SK-N-SH (cell line): ENCODE measurements at regions not wholly inside any gene's neighbourhood (a gene's known extent, or its start where the extent isn't known, plus 50 kb on each side); places are given as distances from the start of the nearest gene placed in this dataset.

Experiments
- CTCF ChIA-PET: fragments of 300-600, 350-600 bp; formaldehyde crosslinking; extraction: SDS; loops from one replicate; lab custom pipeline; 2021; lab: Yijun Ruan, JAX
- POLR2A ChIA-PET: fragments of 350-600 bp; sonication (Branson Sonifier 250); formaldehyde crosslinking; extraction: SDS; loops from one replicate; lab custom pipeline; 2020; ENCODE audit warnings: antibody characterized with exemption, inconsistent platforms; lab: Yijun Ruan, JAX
- DNase-seq: peaks from one replicate; pipeline ENCODE4 v3.0.0; 2012
- H2AFZ ChIP-seq: fragments of 200-600 bp; sonication (generic); 2 replicates; pipeline ENCODE4 v1.8.1; 2016; ENCODE audit warnings: antibody characterized with exemption, mild to moderate bottlenecking, low read depth
- H3F3A ChIP-seq: fragments of 200-600 bp; sonication (generic); replicated peaks from 2 replicates; pipeline ENCODE3; 2016; ENCODE audit warnings: antibody characterized with exemption, mild to moderate bottlenecking; ENCODE audit not compliant: insufficient read depth
- H3K27ac ChIP-seq, 2 experiments: fragments of 200-500 bp in 1 of 2; fragments of 200-600 bp in 1 of 2; sonication (Bioruptor generic) in 1 of 2; sonication (generic), shearing (Covaris generic) in 1 of 2; 2 replicates each; pipeline versions ENCODE4 v1.5.1 to v1.6.1; 2014 to 2016; ENCODE audit warnings: low read depth in 2 of 2, inconsistent platforms in 1 of 2, low read length in 1 of 2, mild to moderate bottlenecking in 1 of 2, mixed read lengths in 1 of 2
- H3K27me3 ChIP-seq: fragments of 200-600 bp; sonication (generic), shearing (Covaris generic); 2 replicates; pipeline ENCODE4 v1.6.1; 2016; ENCODE audit warnings: mixed run types; ENCODE audit not compliant: insufficient read depth
- H3K36me3 ChIP-seq, 2 experiments: fragments of 200-500 bp in 1 of 2; fragments of 200-600 bp in 1 of 2; sonication (Bioruptor generic) in 1 of 2; sonication (generic) in 1 of 2; replicated peaks in 1 of 2; 2 replicates each; pipeline versions ENCODE3 to v1.5.1; 2014 to 2016; ENCODE audit warnings: low read length in 1 of 2, mild to moderate bottlenecking in 1 of 2; ENCODE audit not compliant: insufficient read depth in 2 of 2, control insufficient read depth in 1 of 2
- H3K4me1 ChIP-seq, 2 experiments: fragments of 200-500 bp in 1 of 2; fragments of 200-600 bp in 1 of 2; sonication (Bioruptor generic) in 1 of 2; sonication (generic), shearing (Covaris generic) in 1 of 2; 2 replicates each; pipeline versions ENCODE4 v1.5.1 to v1.6.1; 2014 to 2016; ENCODE audit warnings: low read depth in 1 of 2, low read length in 1 of 2, mixed run types in 1 of 2; ENCODE audit not compliant: insufficient read depth in 2 of 2, control insufficient read depth in 1 of 2
- H3K4me2 ChIP-seq: fragments of 200-600 bp; sonication (generic), shearing (Covaris generic); 2 replicates; pipeline ENCODE4 v1.6.1; 2017; ENCODE audit warnings: mixed run types
- H3K4me3 ChIP-seq, 2 experiments: fragments of 200-500 bp in 1 of 2; fragments of 200-600 bp in 1 of 2; sonication (Bioruptor generic) in 1 of 2; sonication (generic), shearing (Covaris generic) in 1 of 2; 2 replicates each; pipeline versions ENCODE4 v1.5.1 to v1.8.1; 2014 to 2016; ENCODE audit warnings: low read depth in 2 of 2, inconsistent platforms in 1 of 2, low read length in 1 of 2, mild to moderate bottlenecking in 1 of 2, mixed read lengths in 1 of 2, moderate library complexity in 1 of 2
- H3K79me2 ChIP-seq: fragments of 200-600 bp; sonication (generic); 2 replicates; pipeline ENCODE4 v1.8.1; 2017; ENCODE audit warnings: mild to moderate bottlenecking; ENCODE audit not compliant: insufficient read depth
- H3K9ac ChIP-seq: fragments of 200-600 bp; sonication (generic); 2 replicates; pipeline ENCODE4 v1.6.1; 2017; ENCODE audit warnings: mixed run types
- H3K9me2 ChIP-seq: fragments of 200-600 bp; sonication (generic); 2 replicates; pipeline ENCODE4 v1.6.1; 2017; ENCODE audit warnings: mixed run types
- H3K9me3 ChIP-seq: fragments of 200-600 bp; sonication (generic); 2 replicates; pipeline ENCODE4 v1.6.1; 2017; ENCODE audit warnings: mixed run types, mild to moderate bottlenecking, moderate library complexity
- H4K20me1 ChIP-seq: fragments of 200-600 bp; sonication (generic); 2 replicates; pipeline ENCODE4 v1.6.1; 2017; ENCODE audit warnings: mild to moderate bottlenecking, mixed run types; ENCODE audit not compliant: insufficient read depth
- ELF1 ChIP-seq: IDR thresholded peaks from 2 replicates; pipeline ENCODE4 v1.4.0; 2012
- EZH2phosphoT487 ChIP-seq: fragments of 200-600 bp; sonication (generic); IDR thresholded peaks from 2 replicates; pipeline ENCODE4 v1.6.1; 2017; ENCODE audit warnings: low read depth, mixed run types, mild to moderate bottlenecking, antibody characterized with exemption, moderate library complexity, borderline replicate concordance
- FOXJ3 ChIP-seq: sonication (generic); formaldehyde crosslinking; IDR thresholded peaks from 2 replicates; pipeline ENCODE4 v1.5.1; 2020; ENCODE audit warnings: mild to moderate bottlenecking, missing genetic modification reagents
- FOXM1 ChIP-seq: IDR thresholded peaks from 2 replicates; pipeline ENCODE4 v1.4.0; 2012; ENCODE audit warnings: low read depth, mild to moderate bottlenecking
- IRF3 ChIP-seq: fragments of 150-350 bp; IDR thresholded peaks from 2 replicates; pipeline ENCODE4 v1.6.1; 2016; ENCODE audit warnings: mild to moderate bottlenecking, low read depth, low read length
- JUND ChIP-seq: IDR thresholded peaks from 2 replicates; pipeline ENCODE4 v1.4.0; 2012
- MEF2A ChIP-seq: IDR thresholded peaks from 2 replicates; pipeline ENCODE4 v1.4.0; 2012; ENCODE audit warnings: low read depth, borderline replicate concordance
- MXI1 ChIP-seq: IDR thresholded peaks from 2 replicates; pipeline ENCODE4 v1.6.1; 2012; ENCODE audit warnings: mild to moderate bottlenecking, low read depth, low read length, improper control_type of control experiment
- NRF1 ChIP-seq: IDR thresholded peaks from 2 replicates; pipeline ENCODE4 v1.6.1; 2012; ENCODE audit warnings: low read depth, mild to moderate bottlenecking, low read length
- POLR2AphosphoS5 ChIP-seq: IDR thresholded peaks from 2 replicates; pipeline ENCODE4 v1.6.1; 2012; ENCODE audit warnings: low read depth, low read length
- RCOR1 ChIP-seq: fragments of 150-350 bp; IDR thresholded peaks from 2 replicates; pipeline ENCODE4 v1.6.1; 2017; ENCODE audit warnings: antibody characterized with exemption, low read length
- RFX5 ChIP-seq: IDR thresholded peaks from 2 replicates; pipeline ENCODE4 v1.6.1; 2012; ENCODE audit warnings: mild to moderate bottlenecking, improper control_type of control experiment, low read length
- SIN3A ChIP-seq: IDR thresholded peaks from 2 replicates; pipeline ENCODE4 v1.6.1; 2012; ENCODE audit warnings: low read depth, mild to moderate bottlenecking, low read length, moderate library complexity, borderline replicate concordance
- SMC3 ChIP-seq: IDR thresholded peaks from 2 replicates; pipeline ENCODE4 v1.6.1; 2012; ENCODE audit warnings: low read depth, low read length, improper control_type of control experiment
- TAF1 ChIP-seq: IDR thresholded peaks from 2 replicates; pipeline ENCODE4 v1.6.1; 2012; ENCODE audit warnings: low read depth, mild to moderate bottlenecking, low read length, moderate library complexity, borderline replicate concordance
- TCF12 ChIP-seq: IDR thresholded peaks from 2 replicates; pipeline ENCODE4 v1.4.0; 2012
- USF2 ChIP-seq: fragments of 150-350 bp; IDR thresholded peaks from 2 replicates; pipeline ENCODE4 v1.6.1; 2017; ENCODE audit warnings: antibody characterized with exemption, low read length, low read depth, borderline replicate concordance
- YY1 ChIP-seq: IDR thresholded peaks from 2 replicates; pipeline ENCODE4 v1.4.0; 2012; ENCODE audit warnings: low read depth, mild to moderate bottlenecking
- ZBTB33 ChIP-seq: IDR thresholded peaks from 2 replicates; pipeline ENCODE4 v1.4.0; 2012; ENCODE audit warnings: low read depth, borderline replicate concordance
- WGBS: methylation state at CpG from one replicate; pipeline ENCODE4 v1.1.6; 2017; ENCODE audit warnings: low lambda C conversion rate; 5-methylcytosine and 5-hydroxymethylcytosine counted together
- TF ChIP-seq, protein P1 (sequence below): IDR thresholded peaks from 2 replicates; pipeline ENCODE4 v1.4.0; 2012; ENCODE audit warnings: low read depth, borderline replicate concordance

DNA sequence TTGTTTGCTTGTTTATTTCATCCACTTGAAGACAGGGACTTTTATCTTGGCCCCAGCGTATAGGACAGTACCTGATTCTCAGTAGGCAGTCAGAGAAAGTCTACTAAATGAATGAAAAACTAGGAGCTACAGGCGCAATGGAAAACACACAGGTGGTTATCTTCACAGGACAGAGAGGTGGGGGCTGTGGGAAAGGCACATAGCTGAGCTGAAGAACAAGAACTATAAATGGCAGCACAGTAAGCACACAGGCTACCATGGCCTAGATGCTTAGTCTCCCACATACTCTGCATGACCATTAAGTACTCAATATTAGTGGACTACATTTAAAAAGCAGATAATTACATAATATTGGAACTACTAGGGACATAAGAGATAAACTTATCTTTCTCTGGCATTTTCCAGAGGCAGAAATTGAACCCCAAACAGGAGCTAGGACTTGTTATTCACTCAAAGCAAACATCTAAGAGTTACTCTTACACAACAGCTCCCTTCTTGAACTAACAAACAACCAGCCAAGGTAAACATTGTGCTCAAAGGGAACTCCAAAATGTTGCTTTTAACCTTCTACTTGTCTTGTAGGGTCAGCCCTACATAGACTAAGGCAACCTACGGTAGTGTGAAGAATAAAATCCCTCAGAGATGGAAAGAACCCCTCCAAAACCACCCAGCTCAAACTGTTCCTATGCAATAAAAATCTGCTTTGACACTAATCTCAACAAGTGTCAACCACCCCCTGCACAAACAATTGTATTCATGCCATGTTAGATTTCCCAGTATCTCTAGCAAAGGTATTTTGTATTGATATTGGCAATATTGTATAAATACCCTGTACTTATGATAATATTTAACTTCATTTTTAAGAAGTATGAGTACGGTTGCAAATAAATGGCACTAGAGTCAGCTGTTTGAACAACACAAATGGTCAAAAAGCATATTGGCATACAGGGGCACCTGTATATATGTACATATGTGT lies 593.6 kb downstream of the KLHL13 start:
- no peak overlapping the region for H3K9ac ChIP-seq
- no peak for DNase-seq
- no peaks in the 10 kb centered on the region for H3K4me1 ChIP-seq
- no peak overlapping the region for H3K4me2 ChIP-seq
- WGBS, result 13% methylated on average over 4 of the region's 4 CpGs
- no peaks in the 10 kb centered on the region for H3K9me2 ChIP-seq
- TF ChIP-seq FOXJ3 (CRISPR knock-in tag) (no peak), USF2 (no peak), FOXM1 (no peak), YY1 (no peak), IRF3 (no peak), JUND (no peak), RFX5 (no peak)
- TF ChIP-seq, protein P1, sequence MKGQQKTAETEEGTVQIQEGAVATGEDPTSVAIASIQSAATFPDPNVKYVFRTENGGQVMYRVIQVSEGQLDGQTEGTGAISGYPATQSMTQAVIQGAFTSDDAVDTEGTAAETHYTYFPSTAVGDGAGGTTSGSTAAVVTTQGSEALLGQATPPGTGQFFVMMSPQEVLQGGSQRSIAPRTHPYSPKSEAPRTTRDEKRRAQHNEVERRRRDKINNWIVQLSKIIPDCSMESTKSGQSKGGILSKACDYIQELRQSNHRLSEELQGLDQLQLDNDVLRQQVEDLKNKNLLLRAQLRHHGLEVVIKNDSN, result no peak
- no peaks in the 10 kb centered on the region for H3K79me2 ChIP-seq
- no peaks in the 10 kb centered on the region for H3K27me3 ChIP-seq
- no peak overlapping the region for H3K4me3 ChIP-seq
- no peak overlapping the region for H2AFZ ChIP-seq
- no peaks in the 10 kb centered on the region for H3F3A ChIP-seq
- no peak overlapping the region for H3K27ac ChIP-seq
- H4K20me1 ChIP-seq, result no peaks in the 10 kb centered on the region
- no peaks in the 10 kb centered on the region for H3K36me3 ChIP-seq
- CTCF ChIA-PET, result no interaction called here
- POLR2A ChIA-PET, result no interaction called here
- H3K9me3 ChIP-seq, result no peaks in the 10 kb centered on the region

DNA sequence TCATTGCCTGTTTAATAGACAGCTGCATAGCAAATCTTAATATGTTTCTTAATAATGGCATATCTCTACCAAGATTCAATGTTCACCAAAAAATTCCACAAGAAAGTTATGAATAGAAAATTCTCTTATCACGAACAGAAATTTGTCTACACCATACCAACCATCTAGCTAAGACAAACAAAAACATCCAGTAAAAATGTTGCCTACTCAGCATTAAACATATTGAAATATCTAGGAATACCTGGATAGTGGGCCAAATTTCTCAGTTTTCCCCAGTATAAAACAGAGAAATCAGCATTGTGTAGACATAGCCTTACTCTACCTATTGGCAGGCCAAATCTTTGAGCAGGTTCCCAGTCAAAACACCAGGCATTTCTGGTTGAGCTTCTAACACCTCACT lies 598.6 kb downstream of the KLHL13 start:
- no peaks in the 10 kb centered on the region for H3K9me2 ChIP-seq
- no peaks in the 10 kb centered on the region for H3K4me1 ChIP-seq
- 9% methylated on average over 1 of the region's 1 CpG for WGBS
- TF ChIP-seq MXI1, result no peak
- TF ChIP-seq ELF1, result no peak
- no peak for TF ChIP-seq MEF2A
- TF ChIP-seq IRF3, result no peak
- no peak for TF ChIP-seq SMC3
- TF ChIP-seq RCOR1, result no peak
- no peak for TF ChIP-seq ZBTB33
- TF ChIP-seq NRF1, result no peak
- TF ChIP-seq POLR2AphosphoS5, result no peak
- TF ChIP-seq FOXJ3 (CRISPR knock-in tag), result no peak
- no peak for TF ChIP-seq TCF12
- TF ChIP-seq EZH2phosphoT487, result no peak
- no peak for TF ChIP-seq TAF1
- no peak for TF ChIP-seq SIN3A
- TF ChIP-seq, all 33 proteins: peak for 0
- ChIA-PET POLR2A (no interaction called here), CTCF (no interaction called here)
- DNase-seq, result no peak
- Histone ChIP-seq H3K27me3 (no peaks in the 10 kb centered on the region), H3K4me2 (no peak overlapping the region), H3K9me3 (no peaks in the 10 kb centered on the region), H3K27ac (no peak overlapping the region), H3K9ac (no peak overlapping the region), H2AFZ (no peak overlapping the region), H3F3A (no peaks in the 10 kb centered on the region), H4K20me1 (no peaks in the 10 kb centered on the region), H3K4me3 (no peak overlapping the region), H3K36me3 (no peaks in the 10 kb centered on the region), H3K79me2 (no peaks in the 10 kb centered on the region)
